ENCODE measurements at regions not wholly inside any gene's neighbourhood (a gene's known extent, or its start where the extent isn't known, plus 50 kb on each side); places are given as distances from the start of the nearest gene placed in this dataset.

GRCh38 chr6:145034664-145035063 is 700.7 kb downstream of the EPM2A start:
- Mint-ChIP-seq H3K27ac (ENCODE audit: unreplicated experiment) (no peak overlapping the region), H3K4me1 (ENCODE audit: unreplicated experiment) (peaks cover 40% of the 10 kb centered on the region), H3K9me3 (ENCODE audit: unreplicated experiment) (peaks cover 8% of the 10 kb centered on the region), H3K27me3 (ENCODE audit: unreplicated experiment) (no peaks in the 10 kb centered on the region), H3K4me3 (ENCODE audit: unreplicated experiment) (no peak overlapping the region), H3K36me3 (ENCODE audit: unreplicated experiment) (no peaks in the 10 kb centered on the region)
- DNase-seq (ENCODE audit: extremely low spot score, unreplicated experiment) = no peak
- no peak for TF ChIP-seq CTCF (IDR thresholded peaks at IDR 0.05)

DNA sequence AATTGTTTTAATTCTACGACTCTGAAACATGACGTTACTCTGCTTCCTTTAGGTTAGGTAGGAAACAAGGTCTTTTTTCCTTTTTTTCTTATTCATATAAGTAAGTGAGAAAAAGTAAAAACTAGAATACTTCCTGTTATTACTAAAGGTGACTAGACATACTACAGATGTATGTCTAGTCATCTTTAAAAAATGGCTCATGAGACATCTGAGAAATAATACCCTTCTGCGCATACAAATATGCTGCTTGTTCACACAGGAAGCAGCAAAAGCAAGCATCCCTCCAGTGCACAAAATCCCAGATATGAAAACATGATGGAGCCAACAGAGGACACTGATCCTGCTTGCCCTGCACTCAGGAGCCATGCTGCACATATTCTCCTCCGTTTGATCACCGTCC is 699.1 kb downstream of the EPM2A start:
- Mint-ChIP-seq H3K4me3 (ENCODE audit: unreplicated experiment) (no peak overlapping the region), H3K36me3 (ENCODE audit: unreplicated experiment) (no peaks in the 10 kb centered on the region), H3K9me3 (ENCODE audit: unreplicated experiment) (peaks cover 8% of the 10 kb centered on the region), H3K27me3 (ENCODE audit: unreplicated experiment) (no peaks in the 10 kb centered on the region), H3K4me1 (ENCODE audit: unreplicated experiment) (peaks cover 37% of the 10 kb centered on the region), H3K27ac (ENCODE audit: unreplicated experiment) (no peak overlapping the region)
- DNase-seq (ENCODE audit: extremely low spot score, unreplicated experiment) = no peak
- TF ChIP-seq CTCF (IDR thresholded peaks at IDR 0.05) = no peak

DNA sequence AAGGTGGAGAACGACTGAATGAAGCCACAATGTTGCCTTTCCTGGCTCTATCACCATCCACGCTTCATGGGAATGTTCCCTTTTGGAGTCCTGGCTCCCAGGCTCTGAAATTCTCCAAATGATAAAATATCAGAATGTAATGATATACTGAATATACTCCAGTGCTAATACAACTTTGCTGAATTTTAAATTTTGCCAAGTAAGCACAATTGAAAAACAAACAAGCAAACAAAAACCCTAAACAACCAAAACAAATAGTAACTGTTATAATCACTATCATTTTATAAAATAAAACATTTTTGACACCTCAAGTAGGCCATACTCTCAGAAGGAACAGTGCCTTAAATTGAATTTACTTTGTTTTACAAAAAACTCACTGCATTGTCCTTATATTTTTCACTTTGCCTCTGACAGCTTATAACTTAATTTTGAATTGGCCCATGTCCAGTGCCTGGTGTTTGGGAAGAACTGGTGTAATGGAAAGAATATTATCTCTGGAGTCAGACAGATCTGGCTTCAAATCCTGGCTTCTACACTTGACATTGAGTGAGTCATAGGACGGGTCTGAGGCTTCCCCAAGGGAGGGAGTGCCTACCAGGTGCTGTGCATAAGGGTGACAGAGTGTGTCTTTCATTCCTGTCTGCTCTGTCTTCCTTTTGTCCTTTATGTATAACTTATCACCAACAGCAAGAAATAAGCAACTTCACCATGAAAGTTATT is 698.3 kb downstream of the EPM2A start:
- DNase-seq (ENCODE audit: extremely low spot score, unreplicated experiment) = no peak
- Mint-ChIP-seq H3K9me3 (ENCODE audit: unreplicated experiment) (peaks cover 11% of the 10 kb centered on the region), H3K27me3 (ENCODE audit: unreplicated experiment) (no peaks in the 10 kb centered on the region), H3K4me3 (ENCODE audit: unreplicated experiment) (no peak overlapping the region), H3K36me3 (ENCODE audit: unreplicated experiment) (no peaks in the 10 kb centered on the region), H3K4me1 (ENCODE audit: unreplicated experiment) (peaks cover 37% of the 10 kb centered on the region), H3K27ac (ENCODE audit: unreplicated experiment) (no peak overlapping the region)
- TF ChIP-seq CTCF (IDR thresholded peaks at IDR 0.05) = no peak

DNA sequence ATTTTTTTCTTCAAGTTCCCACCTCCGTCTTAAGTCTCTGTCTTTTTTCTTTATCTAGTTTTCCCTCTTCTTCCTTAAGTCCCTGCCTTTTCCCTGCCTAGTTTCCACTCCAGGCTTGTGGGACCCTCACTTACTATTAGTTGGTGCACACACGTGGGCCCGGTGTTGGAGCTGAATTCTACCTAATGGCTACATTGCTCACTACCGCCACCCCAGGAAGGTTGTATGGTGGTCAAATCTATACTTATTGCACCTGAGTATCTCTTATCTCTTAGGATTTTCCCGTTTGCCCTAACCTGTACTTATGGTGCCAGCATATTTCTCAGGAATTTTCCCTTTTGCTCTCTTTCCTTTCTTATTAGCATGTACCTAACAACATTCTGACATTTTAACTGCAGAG is 692.8 kb downstream of the EPM2A start:
- DNase-seq (ENCODE audit: extremely low spot score, unreplicated experiment) = no peak
- Mint-ChIP-seq H3K9me3 (ENCODE audit: unreplicated experiment) (peaks cover 5% of the 10 kb centered on the region), H3K27me3 (ENCODE audit: unreplicated experiment) (no peaks in the 10 kb centered on the region), H3K4me1 (ENCODE audit: unreplicated experiment) (peaks cover 15% of the 10 kb centered on the region), H3K27ac (ENCODE audit: unreplicated experiment) (no peak overlapping the region), H3K36me3 (ENCODE audit: unreplicated experiment) (no peaks in the 10 kb centered on the region), H3K4me3 (ENCODE audit: unreplicated experiment) (no peak overlapping the region)
- TF ChIP-seq CTCF (IDR thresholded peaks at IDR 0.05) = no peak

DNA sequence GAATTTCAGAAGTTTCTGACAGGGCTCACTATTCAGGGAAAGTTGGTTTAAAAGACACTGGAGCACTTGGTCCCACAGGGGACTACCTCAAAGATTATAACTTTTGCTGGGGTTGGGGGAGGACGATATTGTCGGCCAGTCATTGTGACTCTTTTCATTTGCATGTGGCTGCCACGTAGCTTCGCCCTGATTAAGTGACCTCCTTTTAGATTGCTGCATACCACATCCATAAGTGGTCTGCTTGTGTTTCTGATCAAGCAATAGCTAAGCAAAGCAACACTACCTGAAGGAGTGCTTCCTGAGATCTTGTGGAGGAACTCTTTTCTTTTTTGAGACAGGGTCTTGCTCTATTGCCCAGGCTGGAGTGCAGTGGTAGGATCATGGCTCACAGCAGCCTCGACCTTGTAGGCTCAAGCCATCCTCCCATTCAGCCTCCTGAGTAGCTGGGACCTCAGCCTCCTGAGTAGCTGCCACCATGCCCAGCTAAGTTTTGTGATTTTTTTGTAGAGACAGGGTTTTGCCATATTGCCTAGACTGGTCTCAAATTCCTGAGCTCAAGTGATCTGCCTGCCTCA is 691.3 kb downstream of the EPM2A start:
- TF ChIP-seq CTCF (IDR thresholded peaks at IDR 0.05) = no peak
- Mint-ChIP-seq H3K4me1 (ENCODE audit: unreplicated experiment) (peaks cover 15% of the 10 kb centered on the region), H3K36me3 (ENCODE audit: unreplicated experiment) (no peaks in the 10 kb centered on the region), H3K9me3 (ENCODE audit: unreplicated experiment) (peaks cover 5% of the 10 kb centered on the region), H3K27ac (ENCODE audit: unreplicated experiment) (no peak overlapping the region), H3K4me3 (ENCODE audit: unreplicated experiment) (no peak overlapping the region), H3K27me3 (ENCODE audit: unreplicated experiment) (no peaks in the 10 kb centered on the region)
- no peak for DNase-seq (ENCODE audit: extremely low spot score, unreplicated experiment)

Data from osteocyte (in vitro differentiated cells).